ENCODE measurements at regions not wholly inside any gene's neighbourhood (a gene's known extent, or its start where the extent isn't known, plus 50 kb on each side); places are given as distances from the start of the nearest gene placed in this dataset.
"Not testable (repeated sequence)": the region's sequence is repeated elsewhere in the genome, so short reads cannot be mapped to it uniquely, and the experiment has no call there.

DNA sequence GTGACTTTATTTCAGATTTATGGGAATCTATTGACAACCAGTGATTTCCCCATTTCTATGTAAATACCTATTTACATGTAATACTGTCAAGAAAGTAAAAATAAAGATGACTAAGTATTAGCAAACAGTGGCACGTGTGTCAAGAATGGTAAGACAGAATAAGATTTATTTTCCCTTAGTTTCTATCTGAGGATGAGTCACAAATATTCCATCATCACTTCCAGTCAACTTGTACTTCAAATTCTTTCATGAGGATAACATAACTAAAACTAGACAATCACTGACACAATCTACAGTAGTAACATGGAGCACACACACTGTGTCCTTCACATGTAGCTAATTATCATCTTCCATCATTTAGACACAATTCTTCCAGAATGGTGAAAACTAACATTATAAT, 625.3 kb upstream of the PCDH7 start:
- Histone ChIP-seq H3K36me3 (no peaks in the 10 kb centered on the region), H3K4me3 (no peak overlapping the region), H3K27ac (no peak overlapping the region), H3K27me3 (no peaks in the 10 kb centered on the region), H3K4me1 (no peaks in the 10 kb centered on the region), H3K9me3 (no peaks in the 10 kb centered on the region)
- no peak for TF ChIP-seq POLR2A (IDR thresholded peaks at IDR 0.05)
- TF ChIP-seq, protein P1, sequence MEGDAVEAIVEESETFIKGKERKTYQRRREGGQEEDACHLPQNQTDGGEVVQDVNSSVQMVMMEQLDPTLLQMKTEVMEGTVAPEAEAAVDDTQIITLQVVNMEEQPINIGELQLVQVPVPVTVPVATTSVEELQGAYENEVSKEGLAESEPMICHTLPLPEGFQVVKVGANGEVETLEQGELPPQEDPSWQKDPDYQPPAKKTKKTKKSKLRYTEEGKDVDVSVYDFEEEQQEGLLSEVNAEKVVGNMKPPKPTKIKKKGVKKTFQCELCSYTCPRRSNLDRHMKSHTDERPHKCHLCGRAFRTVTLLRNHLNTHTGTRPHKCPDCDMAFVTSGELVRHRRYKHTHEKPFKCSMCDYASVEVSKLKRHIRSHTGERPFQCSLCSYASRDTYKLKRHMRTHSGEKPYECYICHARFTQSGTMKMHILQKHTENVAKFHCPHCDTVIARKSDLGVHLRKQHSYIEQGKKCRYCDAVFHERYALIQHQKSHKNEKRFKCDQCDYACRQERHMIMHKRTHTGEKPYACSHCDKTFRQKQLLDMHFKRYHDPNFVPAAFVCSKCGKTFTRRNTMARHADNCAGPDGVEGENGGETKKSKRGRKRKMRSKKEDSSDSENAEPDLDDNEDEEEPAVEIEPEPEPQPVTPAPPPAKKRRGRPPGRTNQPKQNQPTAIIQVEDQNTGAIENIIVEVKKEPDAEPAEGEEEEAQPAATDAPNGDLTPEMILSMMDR (IDR thresholded peaks at IDR 0.05), result no peak
- DNase-seq, result no peak

DNA sequence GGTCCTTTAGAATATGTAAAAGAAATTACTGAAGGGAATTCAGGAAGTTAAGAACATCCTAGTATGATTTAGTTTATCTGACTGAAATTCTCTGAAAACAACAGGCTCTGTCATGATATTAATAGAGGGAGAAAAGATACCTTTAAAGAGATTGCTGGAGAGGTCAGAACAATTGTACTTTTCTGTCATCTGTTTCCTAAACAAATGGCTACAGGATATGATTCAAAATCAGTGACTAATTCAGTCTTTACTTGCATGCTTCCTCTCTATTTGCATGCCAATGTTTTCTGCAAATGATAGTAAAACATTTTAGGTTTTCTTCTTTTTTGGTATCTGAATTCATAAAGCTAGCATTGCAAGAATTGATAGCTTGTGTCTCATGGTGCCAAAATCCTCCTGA, 616.7 kb upstream of the PCDH7 start:
- Histone ChIP-seq H3K4me3 (no peak overlapping the region), H3K9me3 (no peaks in the 10 kb centered on the region), H3K27me3 (no peaks in the 10 kb centered on the region), H3K27ac (no peak overlapping the region), H3K4me1 (no peaks in the 10 kb centered on the region), H3K36me3 (no peaks in the 10 kb centered on the region)
- DNase-seq, result no peak
- TF ChIP-seq POLR2A (IDR thresholded peaks at IDR 0.05), result no peak
- TF ChIP-seq, protein P1 (IDR thresholded peaks at IDR 0.05), result no peak

DNA sequence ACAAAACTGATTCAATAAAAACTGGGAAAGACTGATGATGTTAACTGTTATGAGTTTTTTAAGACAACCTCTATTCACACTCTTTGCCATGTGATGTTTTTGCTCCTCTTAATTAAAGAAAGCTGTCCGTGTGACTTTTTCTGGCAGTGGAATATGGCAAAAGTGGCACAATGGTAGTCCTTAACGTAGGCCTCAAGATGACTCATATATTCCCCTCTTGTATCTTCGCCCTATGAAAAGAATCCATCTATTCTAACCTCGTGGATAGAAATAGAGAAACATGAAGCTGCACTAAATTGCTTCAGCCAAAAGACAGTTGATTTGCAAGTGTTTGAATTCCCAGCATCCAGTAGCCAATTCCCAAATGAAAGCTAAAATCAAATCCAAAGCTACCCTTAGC, 603.8 kb upstream of the PCDH7 start:
- no peaks in the 10 kb centered on the region for H3K27me3 ChIP-seq
- TF ChIP-seq POLR2A (IDR thresholded peaks at IDR 0.05), result no peak
- TF ChIP-seq, protein P1 (IDR thresholded peaks at IDR 0.05), result no peak
- no peak for DNase-seq

DNA sequence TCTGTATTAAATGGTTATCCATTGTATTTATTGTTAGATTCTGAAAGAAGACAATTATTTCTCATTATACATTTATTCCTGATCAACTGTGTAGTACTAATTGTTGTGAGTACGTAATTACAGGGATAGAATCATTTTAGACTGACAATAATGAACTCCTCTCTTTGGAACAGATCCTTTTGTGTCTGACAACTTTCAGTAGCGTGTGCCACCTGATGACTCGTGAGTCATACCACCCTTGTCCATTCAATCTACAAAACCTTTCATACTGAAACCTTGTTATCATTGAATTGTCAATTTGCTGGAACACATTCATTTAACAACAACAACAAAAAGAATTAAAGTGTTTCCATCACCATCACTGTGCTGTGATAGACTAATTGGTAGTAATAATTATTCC, 602.7 kb upstream of the PCDH7 start:
- no peaks in the 10 kb centered on the region for H3K4me1 ChIP-seq
- no peaks in the 10 kb centered on the region for H3K27me3 ChIP-seq
- no peak for DNase-seq
- no peaks in the 10 kb centered on the region for H3K9me3 ChIP-seq
- no peak overlapping the region for H3K4me3 ChIP-seq
- no peaks in the 10 kb centered on the region for H3K36me3 ChIP-seq
- H3K27ac ChIP-seq, result no peak overlapping the region
- TF ChIP-seq, protein P1 (IDR thresholded peaks at IDR 0.05), result no peak
- TF ChIP-seq POLR2A (IDR thresholded peaks at IDR 0.05), result no peak

More for the DNA sequence above, 603.8 kb upstream of the PCDH7 start:
- no peaks in the 10 kb centered on the region for H3K4me1 ChIP-seq
- no peak overlapping the region for H3K27ac ChIP-seq
- no peaks in the 10 kb centered on the region for H3K36me3 ChIP-seq
- H3K9me3 ChIP-seq, result no peaks in the 10 kb centered on the region
- no peak overlapping the region for H3K4me3 ChIP-seq

DNA sequence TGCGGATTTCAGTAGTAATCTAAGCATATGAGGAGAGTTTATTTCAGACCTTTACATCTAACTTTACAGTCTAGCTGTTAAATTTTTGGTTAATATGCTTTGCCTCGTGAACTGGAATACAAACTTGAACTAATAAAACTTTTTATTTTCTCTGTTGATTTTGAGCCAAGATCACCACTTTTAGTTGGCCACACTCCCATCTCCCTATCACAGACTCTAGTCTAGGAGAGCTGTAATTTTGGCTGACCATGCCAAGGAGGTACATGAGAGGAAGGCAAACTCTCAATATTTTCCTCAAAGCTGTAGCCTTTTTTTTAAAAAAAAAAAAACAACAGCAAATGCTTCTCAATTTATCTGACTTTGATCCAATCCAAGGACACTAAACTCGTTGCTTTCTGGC, 597.5 kb upstream of the PCDH7 start:
- Histone ChIP-seq H3K9me3 (peaks cover 0 to under 1% (median 0%) of the 10 kb centered on the region in 4 donors), H3K4me1 (no peaks in the 10 kb centered on the region), H3K27me3 (no peaks in the 10 kb centered on the region), H3K36me3 (no peaks in the 10 kb centered on the region), H3K4me3 (no peak overlapping the region), H3K27ac (no peak overlapping the region)
- TF ChIP-seq, protein P1 (IDR thresholded peaks at IDR 0.05), result no peak
- TF ChIP-seq POLR2A (IDR thresholded peaks at IDR 0.05), result no peak
- DNase-seq, result no peak

DNA sequence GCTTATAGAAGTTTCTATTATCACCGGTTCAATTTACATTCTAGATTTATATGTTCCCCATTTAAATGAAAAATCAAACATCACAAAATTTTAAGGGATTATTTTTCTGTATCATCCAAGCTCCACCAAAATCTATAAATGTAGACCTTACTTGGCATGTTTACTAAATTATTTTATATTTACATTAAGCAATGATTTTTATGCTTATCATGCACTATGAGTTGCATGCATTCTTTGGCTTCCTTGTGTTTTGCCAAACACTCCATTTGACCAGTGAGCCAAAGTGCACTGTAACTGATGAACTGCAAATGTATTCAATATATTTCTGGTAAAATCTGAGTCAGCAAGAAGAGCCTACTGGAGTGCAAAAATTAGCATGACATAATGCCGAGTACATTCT, 595.5 kb upstream of the PCDH7 start:
- H3K4me1 ChIP-seq, H3K27ac ChIP-seq, H3K27me3 ChIP-seq, DNase-seq, H3K36me3 ChIP-seq, H3K9me3 ChIP-seq, H3K4me3 ChIP-seq: not testable (repeated sequence)
